Psoas muscle (tissue), 7 donors: ENCODE measurements at regions not wholly inside any gene's neighbourhood (a gene's known extent, or its start where the extent isn't known, plus 50 kb on each side); places are given as distances from the start of the nearest gene placed in this dataset.

Experiments used
- ATAC-seq, 4 donors: fragments of 200-7000 bp; cut with Tn5 transposase; one replicate each; pipeline ENCODE4 v1.9.1; 2020; ENCODE audit warnings: moderate library complexity in 3 of 4, mild to moderate bottlenecking in 2 of 4
- DNase-seq, 2 donors: peaks; one replicate each; pipeline ENCODE4 v3.0.0-alpha.2; 2020
- H3K27ac ChIP-seq: fragments of 200-600 bp; one replicate; pipeline ENCODE4 v1.8.0; 2022
- H3K27me3 ChIP-seq, 3 donors: fragments of 200-600 bp in 1 of 3; one replicate each; pipeline versions ENCODE4 v1.6.1 to v1.8.0; 2013 to 2022; ENCODE audit warnings: low read length in 2 of 3, mild to moderate bottlenecking in 2 of 3, moderate library complexity in 1 of 3; ENCODE audit not compliant: insufficient read depth in 3 of 3
- H3K36me3 ChIP-seq, 2 donors: fragments of 200-600 bp in 1 of 2; one replicate each; pipeline versions ENCODE4 v1.6.1 to v1.8.0; 2013 to 2022; ENCODE audit warnings: low read depth in 1 of 2, mild to moderate bottlenecking in 1 of 2, moderate library complexity in 1 of 2; ENCODE audit not compliant: insufficient read depth in 1 of 2
- H3K4me1 ChIP-seq: fragments of 200-600 bp; one replicate; pipeline ENCODE4 v1.8.0; 2022
- H3K4me3 ChIP-seq: fragments of 200-600 bp; one replicate; pipeline ENCODE4 v1.8.0; 2022; ENCODE audit warnings: mild to moderate bottlenecking
- H3K9me3 ChIP-seq: fragments of 200-600 bp; one replicate; pipeline ENCODE4 v1.8.0; 2022
- CTCF ChIP-seq: fragments of 200-600 bp; IDR thresholded peaks from one replicate; pipeline ENCODE4 v1.8.0; 2022; ENCODE audit warnings: antibody characterized with exemption
- WGBS, 3 donors: extraction: QIAGEN DNeasy Blood & Tissue Kit; methylation state at CpG; one replicate each; pipeline versions ENCODE4 v1.1.6 to v1.1.7; 2013; 5-methylcytosine and 5-hydroxymethylcytosine counted together
- intact Hi-C, 2 donors: fragments of 100-400 bp; cut with DNase I; formaldehyde crosslinking; loops; one replicate each; pipeline versions ENCODE4 v1.11.0 to v1.14.2; 2022
- donor health status: healthy with polysubstance abuse.
- donor health status: DM: no; HTN: no; CAD: no; lungs with moderate emphysema.
- donor health status: Bipolar disorder and iron deficiency.
- donor health status: healthy.
- donor health status: DM: yes; HTN: yes; CAD: no.
- donor health status: DM: no; HTN: no; CAD: no.
- donor health status: DM: yes; HTN: yes; CAD: no.

GRCh38 chr2:190820416-190820815 is 60.2 kb upstream of the GLS start:
- Histone ChIP-seq H3K9me3 (no peaks in the 10 kb centered on the region), H3K27ac (no peak overlapping the region), H3K4me1 (no peaks in the 10 kb centered on the region), H3K4me3 (no peak overlapping the region), H3K36me3 (no peaks in the 10 kb centered on the region), H3K27me3 (no peaks in the 10 kb centered on the region)
- intact Hi-C loops: no loop called here
- no peak for DNase-seq
- WGBS, 3 donors: 42 to 77% (median 61%) methylated on average over 1 of the region's 1 CpG
- TF ChIP-seq CTCF: no peak
- ATAC-seq: no peak

- Histone ChIP-seq H3K27me3 (no peaks in the 10 kb centered on the region), H3K27ac (no peak overlapping the region), H3K36me3 (no peaks in the 10 kb centered on the region), H3K4me1 (no peaks in the 10 kb centered on the region), H3K4me3 (no peak overlapping the region), H3K9me3 (no peaks in the 10 kb centered on the region)
- DNase-seq (no peak), ATAC-seq (no peak)
- TF ChIP-seq CTCF: no peak
- 20 to 57% (median 30%) methylated on average over 1 of the region's 1 CpG for WGBS, 3 donors
- intact Hi-C loops: no loop called here
Observed at GRCh38 chr2:190822043-190822442, 58.6 kb upstream of the GLS start.

GRCh38 chr2:190827720-190828119 is 52.9 kb upstream of the GLS start:
- Histone ChIP-seq H3K27ac (no peak overlapping the region), H3K27me3 (peaks cover 0 to 2% (median 0%) of the 10 kb centered on the region in 3 donors), H3K36me3 (no peaks in the 10 kb centered on the region), H3K4me3 (no peak overlapping the region), H3K4me1 (no peaks in the 10 kb centered on the region), H3K9me3 (no peaks in the 10 kb centered on the region)
- ATAC-seq (no peak), DNase-seq (no peak)
- WGBS, 3 donors: 88 to 92% (median 91%) methylated on average over 3 of the region's 3 CpGs
- intact Hi-C loops: no loop called here
- no peak for TF ChIP-seq CTCF

GRCh38 chr2:190829642-190830041 is 51.0 kb upstream of the GLS start:
- Histone ChIP-seq H3K36me3 (no peaks in the 10 kb centered on the region), H3K27me3 (peaks cover 0 to 2% (median 0%) of the 10 kb centered on the region in 3 donors), H3K27ac (no peak overlapping the region), H3K4me1 (no peaks in the 10 kb centered on the region), H3K9me3 (no peaks in the 10 kb centered on the region), H3K4me3 (no peak overlapping the region)
- DNase-seq (no peak), ATAC-seq (no peak)
- 89 to 90% (median 89%) methylated on average over 1 of the region's 1 CpG for WGBS, 3 donors
- no peak for TF ChIP-seq CTCF
- intact Hi-C loops: no loop called here
